Endometrium (tissue), 2 donors: ENCODE measurements at regions not wholly inside any gene's neighbourhood (a gene's known extent, or its start where the extent isn't known, plus 50 kb on each side); places are given as distances from the start of the nearest gene placed in this dataset.
"Not testable (repeated sequence)": the region's sequence is repeated elsewhere in the genome, so short reads cannot be mapped to it uniquely, and the experiment has no call there.

Source experiments
- FAIRE-seq: peaks from 2 replicates; lab custom pipeline; 2012; peaks lifted over from hg19 to GRCh38; lab: Jason Lieb, UNC
- donor health status: control.
- donor health status: control.

DNA sequence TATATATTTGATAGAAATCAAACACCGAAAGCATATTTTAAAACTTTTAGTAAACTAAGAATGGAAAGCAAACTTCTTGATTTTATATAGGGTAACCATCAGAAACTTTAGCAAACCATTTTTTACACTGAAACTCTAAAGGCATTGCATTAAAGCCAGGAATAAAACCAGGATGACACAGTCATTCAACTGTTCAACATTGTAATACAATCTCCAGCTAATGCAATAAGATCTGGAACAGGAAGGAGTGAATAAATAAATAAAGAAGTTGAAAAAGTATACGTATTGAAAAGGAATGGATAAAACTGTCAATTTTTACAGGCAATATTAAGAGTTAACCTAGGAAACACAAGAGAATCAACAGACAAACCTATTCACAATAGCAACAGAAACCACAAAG lies 181.9 kb upstream of the TTC14 start:
- no peak for FAIRE-seq

- no peak for FAIRE-seq
Measured at GRCh38 chr3:180420804-180421203, 181.2 kb upstream of the TTC14 start.

DNA sequence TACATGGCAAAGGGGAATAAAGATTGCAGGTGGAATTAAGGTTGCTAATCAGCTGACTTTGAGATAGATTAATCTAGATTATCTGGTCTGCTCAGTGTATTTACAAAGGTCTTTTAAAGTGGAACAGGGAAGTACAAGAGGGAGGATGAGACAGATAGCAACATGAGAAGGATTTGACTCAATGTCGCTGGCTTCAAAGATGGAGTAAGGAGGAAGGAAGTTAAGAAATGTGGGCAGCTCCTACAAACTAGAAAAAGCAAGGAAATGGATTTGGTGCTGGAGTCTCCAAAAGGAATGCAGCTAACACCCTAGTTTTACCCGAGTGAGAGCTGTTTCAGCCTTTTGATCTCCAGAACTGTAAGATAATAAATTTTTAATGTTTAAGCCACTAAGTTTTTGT lies 180.7 kb upstream of the TTC14 start:
- FAIRE-seq: no peak

DNA sequence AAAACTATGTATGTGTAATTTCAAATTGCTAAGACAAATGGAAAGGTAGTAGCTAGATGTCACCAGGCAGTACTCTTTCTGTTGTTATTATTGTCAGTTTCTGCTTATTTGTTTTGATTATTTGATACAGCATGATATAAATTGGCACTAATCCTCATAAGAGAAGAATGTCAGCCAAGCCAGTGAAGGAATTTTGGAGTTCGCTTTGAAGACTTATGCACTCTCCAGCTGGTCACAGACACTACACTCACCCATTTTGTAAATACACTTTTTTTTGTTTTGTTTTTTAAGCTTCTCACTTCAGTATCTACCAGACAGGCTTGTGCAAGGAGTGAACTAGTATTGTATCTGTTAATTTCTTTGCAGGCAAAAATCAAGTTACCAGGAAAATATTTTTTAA lies 180.2 kb upstream of the TTC14 start:
- no peak for FAIRE-seq

DNA sequence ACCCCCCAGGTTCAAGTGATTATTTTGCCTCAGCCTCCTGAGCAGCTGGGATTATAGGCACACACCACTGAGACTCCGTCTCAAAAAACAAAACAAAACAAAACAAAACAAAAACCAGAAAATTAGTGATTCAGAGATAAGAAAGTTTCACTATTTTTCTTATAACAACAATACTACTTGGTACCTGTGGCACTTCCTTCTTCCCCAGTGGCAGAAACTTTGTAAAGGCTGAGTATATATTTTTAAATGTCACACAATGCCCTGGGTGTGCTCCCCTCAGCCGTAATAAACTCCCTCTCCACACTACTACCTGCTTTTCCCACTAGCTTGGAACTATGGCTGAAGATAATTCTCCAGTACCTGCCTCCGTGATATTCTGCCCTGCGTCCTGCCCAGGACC lies 177.7 kb upstream of the TTC14 start:
- FAIRE-seq: not testable (repeated sequence)

DNA sequence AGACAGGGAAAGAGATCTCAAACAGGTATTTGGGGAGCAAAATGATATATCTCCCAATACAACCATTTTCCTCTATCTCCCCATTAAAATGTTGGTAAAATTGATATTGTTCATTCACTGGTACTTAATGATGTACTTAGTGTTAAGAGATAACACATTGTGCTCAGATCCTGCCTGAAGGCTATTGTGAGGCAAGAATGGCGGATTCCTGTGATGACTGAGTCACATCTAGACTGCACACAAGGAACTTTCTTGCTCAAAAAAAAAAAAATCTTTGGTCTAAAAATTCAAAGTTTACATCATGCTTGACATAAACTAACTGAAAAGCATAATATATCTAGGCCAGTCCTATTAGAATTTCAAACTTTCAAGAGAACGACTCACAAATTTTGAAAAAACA lies 171.1 kb upstream of the TTC14 start:
- FAIRE-seq: no peak

DNA sequence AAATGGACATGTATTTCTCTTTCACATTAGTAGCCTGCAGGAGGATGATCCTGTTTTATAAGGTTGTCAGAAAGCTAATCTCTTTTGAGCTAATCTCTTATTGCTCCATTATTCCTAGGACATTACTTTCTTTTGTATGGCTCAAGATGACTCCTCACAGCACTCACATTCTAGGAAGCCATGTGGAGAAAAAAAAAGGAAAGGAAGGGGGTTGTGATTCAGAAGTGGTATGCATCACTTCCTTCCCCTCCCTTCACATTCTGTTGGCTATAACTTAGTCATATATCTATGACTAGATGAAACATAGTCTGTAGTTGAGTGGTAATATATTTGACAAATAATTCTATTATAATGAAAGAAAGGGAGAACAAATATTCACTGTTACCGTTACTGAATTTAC lies 168.8 kb upstream of the TTC14 start:
- FAIRE-seq: no peak

DNA sequence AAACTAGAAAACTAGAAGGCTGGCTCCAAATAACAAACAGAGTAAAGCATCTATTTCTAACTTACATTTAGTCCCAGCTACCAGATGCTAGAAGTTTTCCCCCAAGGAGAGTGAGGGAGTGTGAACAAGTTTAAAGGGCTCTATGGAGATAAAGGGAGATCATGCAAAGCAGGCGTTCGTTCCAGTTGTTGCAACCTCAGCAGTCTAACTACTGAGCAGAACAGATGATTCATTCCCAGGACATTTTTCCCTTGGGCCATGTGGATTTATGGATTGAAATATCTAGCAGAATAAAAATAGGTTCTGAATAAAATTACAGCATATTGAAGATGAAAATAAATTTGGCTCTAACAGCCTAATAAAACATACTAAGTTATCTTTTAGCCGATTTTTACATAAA lies 154.8 kb upstream of the TTC14 start:
- no peak for FAIRE-seq

GRCh38 chr3:180448407-180448806 lies 153.6 kb upstream of the TTC14 start:
- FAIRE-seq: not testable (repeated sequence)

DNA sequence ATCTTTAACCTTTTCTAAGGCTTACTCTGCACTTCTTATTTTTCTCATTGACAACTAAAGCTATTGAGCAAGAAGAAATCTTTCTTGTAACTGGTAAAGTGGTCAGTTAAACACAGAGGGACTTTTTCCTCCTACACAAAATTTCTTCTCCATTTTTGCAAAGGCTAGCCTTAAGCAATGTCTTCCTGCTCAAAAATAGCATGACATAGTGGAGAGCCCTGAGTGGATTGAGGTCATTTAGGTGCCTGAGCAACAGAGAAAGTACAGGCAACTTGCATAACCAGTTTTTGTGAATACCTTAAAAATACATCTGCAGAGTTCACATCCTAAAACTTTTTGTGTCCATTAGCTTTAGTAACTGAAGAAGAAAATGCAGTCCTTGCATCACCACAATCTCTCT lies 144.7 kb upstream of the TTC14 start:
- FAIRE-seq: no peak

DNA sequence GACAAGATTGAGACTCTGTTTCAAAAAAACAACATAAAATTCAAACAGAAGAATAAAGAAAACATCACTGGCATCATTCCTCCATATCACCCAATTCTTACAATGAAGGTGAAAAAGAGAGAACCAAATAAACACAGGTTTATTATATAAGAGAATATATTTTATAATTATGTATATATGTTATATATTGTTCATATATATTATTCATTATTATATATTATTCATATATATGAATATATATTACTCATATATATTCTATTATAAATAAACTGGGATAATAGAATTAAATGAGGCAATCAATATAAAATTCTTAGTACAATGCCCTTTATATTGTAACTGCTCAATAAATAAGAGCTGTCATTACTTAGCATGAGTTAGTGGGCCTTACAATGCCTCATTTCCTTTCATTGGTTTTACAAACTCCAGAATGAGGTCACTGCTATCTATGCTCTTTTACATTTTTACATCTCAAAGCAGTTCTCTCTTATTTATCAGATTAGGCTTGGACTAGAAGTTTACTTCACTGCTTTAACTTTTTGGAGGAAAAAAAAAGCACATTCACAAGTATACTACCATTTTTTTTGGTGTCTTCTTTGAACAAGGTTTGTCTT lies 135.5 kb upstream of the TTC14 start:
- no peak for FAIRE-seq

DNA sequence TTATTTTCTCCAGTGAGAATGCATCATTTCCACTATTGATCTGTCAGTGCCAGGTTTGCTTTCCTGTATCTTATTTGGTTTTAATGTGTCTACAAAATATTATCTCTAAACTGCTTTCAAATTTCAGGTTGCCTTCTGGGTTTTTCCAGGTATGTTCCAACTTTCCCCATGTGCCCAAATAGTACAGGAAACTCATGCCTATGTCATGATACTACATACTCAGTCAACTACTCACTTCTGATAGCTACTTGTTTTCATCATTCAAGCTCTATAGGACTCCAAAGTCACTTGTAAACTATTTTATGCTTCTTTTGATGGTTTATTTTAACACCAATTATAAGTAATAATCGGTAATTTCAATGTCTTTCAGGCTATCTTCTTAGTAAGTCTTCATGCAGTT lies 134.8 kb upstream of the TTC14 start:
- FAIRE-seq: no peak

DNA sequence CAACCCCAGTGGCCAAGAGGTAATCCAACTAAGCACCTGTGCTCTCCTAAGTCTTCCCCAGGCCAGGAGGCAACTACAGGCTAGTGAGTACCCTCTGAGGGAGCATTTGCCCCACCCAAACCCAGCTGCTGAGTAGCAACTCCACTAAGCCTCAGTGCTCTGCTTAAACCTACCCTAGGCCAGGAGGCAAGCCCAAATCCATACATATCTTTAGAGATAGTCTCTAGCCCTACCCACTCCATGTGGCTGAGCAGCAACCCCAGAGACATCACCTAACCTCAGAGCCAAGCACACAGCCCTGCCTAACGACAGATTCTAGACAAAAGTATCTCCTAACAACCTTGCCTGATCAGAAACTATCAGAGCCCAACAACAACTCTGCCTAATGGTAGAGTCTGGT lies 132.8 kb upstream of the TTC14 start:
- FAIRE-seq: no peak

DNA sequence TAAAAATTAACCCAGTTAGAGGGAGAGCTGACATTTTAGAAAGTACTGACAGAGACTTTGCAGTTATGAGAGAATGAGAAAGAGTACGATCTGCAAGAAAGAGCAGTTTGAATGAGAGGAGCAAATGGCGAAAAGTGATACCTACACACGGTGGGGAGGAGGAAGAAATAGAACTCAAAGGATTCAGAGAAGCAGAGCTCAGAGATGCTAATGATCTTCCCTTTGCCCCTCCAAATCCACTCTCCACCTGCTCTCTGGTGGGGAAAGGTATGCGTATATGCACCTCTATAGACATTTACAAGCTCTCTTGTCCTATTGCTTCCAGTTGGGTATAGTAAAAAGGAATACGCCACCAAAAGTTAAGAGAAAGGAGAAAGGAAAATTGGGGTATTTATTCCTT lies 123.3 kb upstream of the TTC14 start:
- no peak for FAIRE-seq

- FAIRE-seq: no peak
Measured at GRCh38 chr3:180492047-180492446, 109.9 kb upstream of the TTC14 start.

DNA sequence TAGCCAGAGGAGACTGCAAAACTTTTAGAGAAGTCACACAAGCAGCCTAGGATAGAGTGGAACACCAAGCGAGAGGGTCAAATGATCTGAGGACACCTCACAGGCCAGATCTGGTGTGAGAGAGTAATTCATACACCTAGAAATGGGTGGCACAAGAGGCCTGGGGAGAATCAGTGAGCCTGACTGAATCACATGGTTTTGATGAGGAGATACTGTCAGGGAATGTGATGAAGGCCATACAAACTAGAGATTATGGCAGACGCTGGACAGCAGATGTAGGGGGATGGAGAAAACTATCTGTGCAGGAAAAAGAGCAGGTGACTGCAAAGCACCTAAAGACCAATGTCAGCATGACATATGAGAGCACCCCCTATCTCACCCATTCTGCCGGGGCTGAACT lies 105.0 kb upstream of the TTC14 start:
- FAIRE-seq: no peak

- no peak for FAIRE-seq
Measured at GRCh38 chr3:180516368-180516767, 85.6 kb upstream of the TTC14 start.

- FAIRE-seq: no peak
Measured at GRCh38 chr3:180523040-180523439, 78.9 kb upstream of the TTC14 start.

DNA sequence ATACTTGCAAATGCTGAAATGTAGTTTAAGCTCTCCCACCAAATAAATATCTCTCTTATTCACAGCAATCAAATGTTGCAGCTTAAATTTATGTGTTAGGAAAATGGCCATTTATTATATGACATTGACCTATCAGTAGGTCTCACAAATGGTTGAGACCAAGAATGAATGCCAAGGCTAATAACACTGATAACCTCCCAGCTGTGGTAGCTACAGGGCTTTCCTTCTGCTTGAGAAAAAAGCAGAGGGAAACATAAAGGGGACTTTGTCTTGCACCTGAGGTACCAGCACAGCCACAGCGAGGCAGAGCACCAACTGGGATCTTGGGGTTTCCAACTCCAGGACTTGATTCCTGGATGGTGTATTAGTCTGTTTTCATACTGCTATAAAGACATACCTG lies 73.1 kb upstream of the TTC14 start:
- FAIRE-seq: no peak

- no peak for FAIRE-seq
Measured at GRCh38 chr3:180529778-180530177, 72.2 kb upstream of the TTC14 start.

DNA sequence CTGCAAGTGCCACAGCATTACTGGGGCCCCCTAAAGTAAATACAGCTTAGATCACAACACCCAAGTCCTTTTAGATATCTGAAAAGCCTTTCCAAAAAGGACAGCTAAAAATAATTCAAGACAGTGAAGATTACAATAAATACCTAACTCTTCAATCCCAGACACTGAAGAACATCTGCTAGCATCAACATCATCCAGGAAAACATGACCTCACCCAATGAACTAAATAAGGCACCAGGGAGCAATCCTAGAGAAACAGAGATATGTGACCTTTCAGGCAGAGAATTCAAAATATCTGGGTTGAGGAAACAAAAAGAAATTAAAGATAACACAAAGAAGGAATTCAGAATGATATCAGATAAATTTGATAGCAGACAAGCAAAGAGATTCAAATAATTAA lies 71.7 kb upstream of the TTC14 start:
- FAIRE-seq: no peak

DNA sequence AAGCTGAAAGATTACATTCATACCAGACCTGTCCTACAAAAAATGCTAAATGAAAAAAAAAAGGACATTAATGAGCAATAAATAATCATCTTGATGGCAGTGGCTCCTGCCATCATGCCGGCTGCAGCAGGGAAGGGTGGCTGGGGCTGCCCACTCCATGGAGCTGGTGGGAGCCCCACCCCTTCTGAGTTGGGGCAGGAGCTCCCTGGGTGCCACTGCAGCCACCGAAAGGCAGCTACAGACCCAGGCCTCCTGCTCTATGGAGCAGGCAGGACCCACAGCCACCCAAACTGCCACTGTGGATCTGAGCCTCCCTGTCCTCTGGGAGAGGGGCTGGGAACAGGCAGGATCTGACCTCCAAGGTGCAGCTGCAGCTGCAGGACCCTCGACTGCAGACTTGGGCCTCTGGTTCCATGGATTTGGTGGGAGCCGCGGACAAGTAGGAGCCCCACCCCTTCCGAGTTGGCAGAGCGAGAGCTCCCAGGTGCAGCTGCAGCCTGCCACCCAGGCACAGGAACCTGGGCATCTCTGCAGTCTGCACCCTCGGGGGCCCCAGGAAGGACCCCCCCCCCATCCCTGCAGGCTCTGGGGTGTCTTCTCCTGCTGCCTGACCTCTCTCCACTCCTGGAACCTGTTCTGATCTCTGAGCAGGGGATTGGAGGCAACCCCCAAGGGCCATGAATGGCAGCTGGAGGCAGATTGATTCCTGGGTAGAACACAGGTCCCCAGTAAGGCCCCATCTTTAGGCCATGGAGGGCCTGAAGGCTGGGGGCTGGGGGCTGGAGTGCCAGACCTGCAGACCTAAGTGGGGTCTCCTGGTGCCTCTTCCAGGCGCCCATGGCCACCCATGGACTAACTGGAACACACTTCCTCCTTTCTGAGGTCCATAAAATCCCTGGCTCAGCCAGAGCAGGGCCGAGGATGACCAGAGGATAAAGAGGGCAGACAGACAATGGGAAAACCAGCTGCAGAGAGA lies 70.4 kb upstream of the TTC14 start:
- no peak for FAIRE-seq

DNA sequence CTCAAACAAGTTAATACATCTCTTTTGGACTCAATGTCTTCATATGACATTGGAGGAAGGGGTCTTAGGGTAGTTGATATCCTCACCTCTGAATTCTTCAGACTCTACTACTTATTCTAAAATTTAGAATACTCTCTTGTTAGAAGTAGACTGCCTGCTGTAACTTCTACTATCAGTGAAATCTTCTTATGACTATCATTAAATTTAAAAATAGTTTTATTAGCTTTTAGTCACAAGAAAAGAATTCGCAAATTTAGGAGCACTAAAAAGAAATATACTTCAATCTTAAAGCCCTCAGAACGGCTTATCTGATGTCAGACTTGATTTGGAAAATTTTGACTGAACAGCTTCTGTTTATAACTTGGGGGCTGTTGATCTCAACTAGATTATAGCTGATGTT lies 67.1 kb upstream of the TTC14 start:
- peak; percentile 18 for FAIRE-seq

DNA sequence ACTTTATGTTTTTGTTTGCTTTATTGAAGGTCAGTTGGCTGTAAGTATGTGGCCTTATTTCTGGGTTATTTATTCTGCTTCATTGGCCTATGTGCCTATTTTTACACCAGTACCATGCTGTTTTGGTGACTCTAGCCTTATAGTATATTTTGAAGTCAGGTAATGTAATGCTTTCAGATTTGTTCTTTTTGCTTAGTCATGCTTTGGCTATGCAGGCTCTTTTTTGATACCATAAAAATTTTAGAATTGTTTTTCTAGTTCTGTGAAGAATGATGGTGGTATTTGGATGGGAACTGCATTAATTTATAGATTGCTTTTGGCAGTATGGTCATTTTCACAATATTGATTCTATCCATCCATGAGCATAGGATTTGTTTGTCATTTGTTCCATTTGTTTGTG lies 63.5 kb upstream of the TTC14 start:
- FAIRE-seq: no peak
